Sigmoid colon (tissue), 4 donors: ENCODE measurements at regions not wholly inside any gene's neighbourhood (a gene's known extent, or its start where the extent isn't known, plus 50 kb on each side); places are given as distances from the start of the nearest gene placed in this dataset.

Experiments
- EP300 ChIP-seq, 4 donors: sonication (generic); formaldehyde crosslinking; IDR thresholded peaks; one replicate each; pipeline ENCODE4 v1.6.1; 2017; ENCODE audit warnings: antibody characterized with exemption in 4 of 4
- POLR2A ChIP-seq, 2 donors: fragments of 450-650 bp; IDR thresholded peaks; one replicate each; pipeline ENCODE4 v1.6.1; 2016; ENCODE audit warnings: antibody characterized with exemption in 2 of 2, mild to moderate bottlenecking in 2 of 2, moderate library complexity in 2 of 2
- POLR2AphosphoS5 ChIP-seq, 4 donors: sonication (generic); formaldehyde crosslinking; IDR thresholded peaks; one replicate each; pipeline ENCODE4 v1.6.1; 2017; ENCODE audit warnings: antibody characterized with exemption in 4 of 4
- TF ChIP-seq, protein P1 (sequence below), 4 experiments: fragments of 450-650 bp in 3 of 4; fragments of 200-600 bp in 1 of 4; IDR thresholded peaks; one replicate each; pipeline ENCODE4 v1.5.1; 2016 to 2019; ENCODE audit warnings: antibody characterized with exemption in 4 of 4, mild to moderate bottlenecking in 3 of 4, moderate library complexity in 2 of 4

GRCh38 chr9:33677506-33677809 is 117.9 kb upstream of the PRSS3 start:
- TF ChIP-seq POLR2A (IDR thresholded peaks at IDR 0.05) (no peak), EP300 (IDR thresholded peaks at IDR 0.05) (no peak), POLR2AphosphoS5 (IDR thresholded peaks at IDR 0.05) (no peak)
- TF ChIP-seq, protein P1, sequence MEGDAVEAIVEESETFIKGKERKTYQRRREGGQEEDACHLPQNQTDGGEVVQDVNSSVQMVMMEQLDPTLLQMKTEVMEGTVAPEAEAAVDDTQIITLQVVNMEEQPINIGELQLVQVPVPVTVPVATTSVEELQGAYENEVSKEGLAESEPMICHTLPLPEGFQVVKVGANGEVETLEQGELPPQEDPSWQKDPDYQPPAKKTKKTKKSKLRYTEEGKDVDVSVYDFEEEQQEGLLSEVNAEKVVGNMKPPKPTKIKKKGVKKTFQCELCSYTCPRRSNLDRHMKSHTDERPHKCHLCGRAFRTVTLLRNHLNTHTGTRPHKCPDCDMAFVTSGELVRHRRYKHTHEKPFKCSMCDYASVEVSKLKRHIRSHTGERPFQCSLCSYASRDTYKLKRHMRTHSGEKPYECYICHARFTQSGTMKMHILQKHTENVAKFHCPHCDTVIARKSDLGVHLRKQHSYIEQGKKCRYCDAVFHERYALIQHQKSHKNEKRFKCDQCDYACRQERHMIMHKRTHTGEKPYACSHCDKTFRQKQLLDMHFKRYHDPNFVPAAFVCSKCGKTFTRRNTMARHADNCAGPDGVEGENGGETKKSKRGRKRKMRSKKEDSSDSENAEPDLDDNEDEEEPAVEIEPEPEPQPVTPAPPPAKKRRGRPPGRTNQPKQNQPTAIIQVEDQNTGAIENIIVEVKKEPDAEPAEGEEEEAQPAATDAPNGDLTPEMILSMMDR (IDR thresholded peaks at IDR 0.05): no peak
